ENCODE measurements at regions not wholly inside any gene's neighbourhood (a gene's known extent, or its start where the extent isn't known, plus 50 kb on each side); places are given as distances from the start of the nearest gene placed in this dataset.

- no peaks in the 10 kb centered on the region for H3K36me3 ChIP-seq (ENCODE audit: control insufficient read depth, insufficient read depth, low read length)
- WGBS (ENCODE audit: insufficient coverage) = 94% methylated on average over 2 of the region's 4 CpGs
- H3K27ac ChIP-seq (ENCODE audit: low read length) = no peak overlapping the region
- peaks cover 49% of the 10 kb centered on the region for H3K27me3 ChIP-seq (ENCODE audit: control insufficient read depth, insufficient read depth, low read length)
- H3K9me3 ChIP-seq (replicated peaks; ENCODE audit: control insufficient read depth, low read depth, low read length) = no peaks in the 10 kb centered on the region
- no peak overlapping the region for H3K4me3 ChIP-seq (ENCODE audit: low read length)
- peaks cover 8% of the 10 kb centered on the region for H3K4me1 ChIP-seq (ENCODE audit: control insufficient read depth, insufficient read depth, low read length)
- DNase-seq = no peak
Observed at GRCh38 chr17:79311373-79311772, 236.7 kb downstream of the ENGASE start.

GRCh38 chr17:79306424-79307318 lies 232.0 kb downstream of the ENGASE start:
- H3K27me3 ChIP-seq (ENCODE audit: control insufficient read depth, insufficient read depth, low read length) = peaks cover 24% of the 10 kb centered on the region
- peaks cover 19% of the 10 kb centered on the region for H3K4me1 ChIP-seq (ENCODE audit: control insufficient read depth, insufficient read depth, low read length)
- no peak overlapping the region for H3K27ac ChIP-seq (ENCODE audit: low read length)
- WGBS (ENCODE audit: insufficient coverage) = 33% methylated on average over 9 of the region's 26 CpGs
- no peaks in the 10 kb centered on the region for H3K36me3 ChIP-seq (ENCODE audit: control insufficient read depth, insufficient read depth, low read length)
- H3K9me3 ChIP-seq (replicated peaks; ENCODE audit: control insufficient read depth, low read depth, low read length) = no peaks in the 10 kb centered on the region
- H3K4me3 ChIP-seq (ENCODE audit: low read length) = no peak overlapping the region
- DNase-seq = peak; percentile 22

- H3K27ac ChIP-seq (ENCODE audit: low read length) = no peak overlapping the region
- peak; percentile 51 for DNase-seq
- no peaks in the 10 kb centered on the region for H3K9me3 ChIP-seq (replicated peaks; ENCODE audit: control insufficient read depth, low read depth, low read length)
- peaks cover 20% of the 10 kb centered on the region for H3K27me3 ChIP-seq (ENCODE audit: control insufficient read depth, insufficient read depth, low read length)
- no peaks in the 10 kb centered on the region for H3K36me3 ChIP-seq (ENCODE audit: control insufficient read depth, insufficient read depth, low read length)
- H3K4me3 ChIP-seq (ENCODE audit: low read length) = no peak overlapping the region
- peaks cover 19% of the 10 kb centered on the region for H3K4me1 ChIP-seq (ENCODE audit: control insufficient read depth, insufficient read depth, low read length)
- WGBS (ENCODE audit: insufficient coverage) = 33% methylated on average over 29 of the region's 29 CpGs
Observed at GRCh38 chr17:79305768-79306423, 231.3 kb downstream of the ENGASE start.

- Histone ChIP-seq H3K27me3 (ENCODE audit: control insufficient read depth, insufficient read depth, low read length) (peaks cover 20% of the 10 kb centered on the region), H3K36me3 (ENCODE audit: control insufficient read depth, insufficient read depth, low read length) (no peaks in the 10 kb centered on the region), H3K27ac (ENCODE audit: low read length) (no peak overlapping the region), H3K4me3 (ENCODE audit: low read length) (no peak overlapping the region), H3K9me3 (replicated peaks; ENCODE audit: control insufficient read depth, low read depth, low read length) (no peaks in the 10 kb centered on the region), H3K4me1 (ENCODE audit: control insufficient read depth, insufficient read depth, low read length) (peaks cover 19% of the 10 kb centered on the region)
- no peak for DNase-seq
- WGBS (ENCODE audit: insufficient coverage) = 30% methylated on average over 3 of the region's 10 CpGs
Observed at GRCh38 chr17:79305376-79305767, 230.7 kb downstream of the ENGASE start.

GRCh38 chr17:79304884-79305283 lies 230.3 kb downstream of the ENGASE start:
- Histone ChIP-seq H3K36me3 (ENCODE audit: control insufficient read depth, insufficient read depth, low read length) (no peaks in the 10 kb centered on the region), H3K27me3 (ENCODE audit: control insufficient read depth, insufficient read depth, low read length) (peaks cover 18% of the 10 kb centered on the region), H3K9me3 (replicated peaks; ENCODE audit: control insufficient read depth, low read depth, low read length) (no peaks in the 10 kb centered on the region), H3K27ac (ENCODE audit: low read length) (no peak overlapping the region), H3K4me1 (ENCODE audit: control insufficient read depth, insufficient read depth, low read length) (peaks cover 19% of the 10 kb centered on the region), H3K4me3 (ENCODE audit: low read length) (no peak overlapping the region)
- 25% methylated on average over 7 of the region's 13 CpGs for WGBS (ENCODE audit: insufficient coverage)
- DNase-seq = no peak

GRCh38 chr17:79303641-79304205 lies 229.1 kb downstream of the ENGASE start:
- peaks cover 21% of the 10 kb centered on the region for H3K27me3 ChIP-seq (ENCODE audit: control insufficient read depth, insufficient read depth, low read length)
- DNase-seq = no peak
- 85% methylated on average over 5 of the region's 7 CpGs for WGBS (ENCODE audit: insufficient coverage)
- no peak overlapping the region for H3K27ac ChIP-seq (ENCODE audit: low read length)
- H3K9me3 ChIP-seq (replicated peaks; ENCODE audit: control insufficient read depth, low read depth, low read length) = no peaks in the 10 kb centered on the region
- peaks cover 19% of the 10 kb centered on the region for H3K4me1 ChIP-seq (ENCODE audit: control insufficient read depth, insufficient read depth, low read length)
- no peaks in the 10 kb centered on the region for H3K36me3 ChIP-seq (ENCODE audit: control insufficient read depth, insufficient read depth, low read length)
- no peak overlapping the region for H3K4me3 ChIP-seq (ENCODE audit: low read length)

GRCh38 chr17:79301469-79301868 lies 226.8 kb downstream of the ENGASE start:
- H3K36me3 ChIP-seq (ENCODE audit: control insufficient read depth, insufficient read depth, low read length) = no peaks in the 10 kb centered on the region
- no peak overlapping the region for H3K27ac ChIP-seq (ENCODE audit: low read length)
- H3K4me3 ChIP-seq (ENCODE audit: low read length) = no peak overlapping the region
- H3K27me3 ChIP-seq (ENCODE audit: control insufficient read depth, insufficient read depth, low read length) = peaks cover 19% of the 10 kb centered on the region
- 73% methylated on average over 5 of the region's 8 CpGs for WGBS (ENCODE audit: insufficient coverage)
- H3K9me3 ChIP-seq (replicated peaks; ENCODE audit: control insufficient read depth, low read depth, low read length) = no peaks in the 10 kb centered on the region
- peaks cover 12% of the 10 kb centered on the region for H3K4me1 ChIP-seq (ENCODE audit: control insufficient read depth, insufficient read depth, low read length)
- DNase-seq = no peak

- peaks cover 13% of the 10 kb centered on the region for H3K27me3 ChIP-seq (ENCODE audit: control insufficient read depth, insufficient read depth, low read length)
- no peaks in the 10 kb centered on the region for H3K4me1 ChIP-seq (ENCODE audit: control insufficient read depth, insufficient read depth, low read length)
- 79% methylated on average over 7 of the region's 7 CpGs for WGBS (ENCODE audit: insufficient coverage)
- H3K36me3 ChIP-seq (ENCODE audit: control insufficient read depth, insufficient read depth, low read length) = no peaks in the 10 kb centered on the region
- H3K9me3 ChIP-seq (replicated peaks; ENCODE audit: control insufficient read depth, low read depth, low read length) = no peaks in the 10 kb centered on the region
- H3K27ac ChIP-seq (ENCODE audit: low read length) = no peak overlapping the region
- DNase-seq = no peak
- H3K4me3 ChIP-seq (ENCODE audit: low read length) = no peak overlapping the region
Observed at GRCh38 chr17:79299349-79299748, 224.7 kb downstream of the ENGASE start.

GRCh38 chr17:79298799-79299198 lies 224.2 kb downstream of the ENGASE start:
- Histone ChIP-seq H3K4me1 (ENCODE audit: control insufficient read depth, insufficient read depth, low read length) (no peaks in the 10 kb centered on the region), H3K36me3 (ENCODE audit: control insufficient read depth, insufficient read depth, low read length) (no peaks in the 10 kb centered on the region), H3K9me3 (replicated peaks; ENCODE audit: control insufficient read depth, low read depth, low read length) (no peaks in the 10 kb centered on the region), H3K27ac (ENCODE audit: low read length) (no peak overlapping the region), H3K4me3 (ENCODE audit: low read length) (no peak overlapping the region), H3K27me3 (ENCODE audit: control insufficient read depth, insufficient read depth, low read length) (peaks cover 13% of the 10 kb centered on the region)
- no peak for DNase-seq
- 75% methylated on average over 10 of the region's 12 CpGs for whole genome bisulfite sequencing (ENCODE audit: insufficient coverage)

GRCh38 chr17:79296243-79296642 lies 221.6 kb downstream of the ENGASE start:
- H3K36me3 ChIP-seq (ENCODE audit: control insufficient read depth, insufficient read depth, low read length) = no peaks in the 10 kb centered on the region
- no peak overlapping the region for H3K4me3 ChIP-seq (ENCODE audit: low read length)
- 63% methylated on average over 3 of the region's 7 CpGs for WGBS (ENCODE audit: insufficient coverage)
- peaks cover 13% of the 10 kb centered on the region for H3K27me3 ChIP-seq (ENCODE audit: control insufficient read depth, insufficient read depth, low read length)
- H3K9me3 ChIP-seq (replicated peaks; ENCODE audit: control insufficient read depth, low read depth, low read length) = no peaks in the 10 kb centered on the region
- DNase-seq = no peak
- no peak overlapping the region for H3K27ac ChIP-seq (ENCODE audit: low read length)
- H3K4me1 ChIP-seq (ENCODE audit: control insufficient read depth, insufficient read depth, low read length) = no peaks in the 10 kb centered on the region

Data from muscle of leg (tissue), 3 donors.